ENCODE measurements at regions not wholly inside any gene's neighbourhood (a gene's known extent, or its start where the extent isn't known, plus 50 kb on each side); places are given as distances from the start of the nearest gene placed in this dataset.
"Not testable (repeated sequence)": the region's sequence is repeated elsewhere in the genome, so short reads cannot be mapped to it uniquely, and the experiment has no call there.

GRCh38 chr7:79980376-79980775, 154.3 kb upstream of the GNAI1 start:
- H3K27ac ChIP-seq, result no peak overlapping the region
- H3K27me3 ChIP-seq, result no peaks in the 10 kb centered on the region
- H3K36me3 ChIP-seq, result no peaks in the 10 kb centered on the region
- H3K4me3 ChIP-seq, result no peak overlapping the region
- no peaks in the 10 kb centered on the region for H3K9me3 ChIP-seq
- TF ChIP-seq, protein P1, sequence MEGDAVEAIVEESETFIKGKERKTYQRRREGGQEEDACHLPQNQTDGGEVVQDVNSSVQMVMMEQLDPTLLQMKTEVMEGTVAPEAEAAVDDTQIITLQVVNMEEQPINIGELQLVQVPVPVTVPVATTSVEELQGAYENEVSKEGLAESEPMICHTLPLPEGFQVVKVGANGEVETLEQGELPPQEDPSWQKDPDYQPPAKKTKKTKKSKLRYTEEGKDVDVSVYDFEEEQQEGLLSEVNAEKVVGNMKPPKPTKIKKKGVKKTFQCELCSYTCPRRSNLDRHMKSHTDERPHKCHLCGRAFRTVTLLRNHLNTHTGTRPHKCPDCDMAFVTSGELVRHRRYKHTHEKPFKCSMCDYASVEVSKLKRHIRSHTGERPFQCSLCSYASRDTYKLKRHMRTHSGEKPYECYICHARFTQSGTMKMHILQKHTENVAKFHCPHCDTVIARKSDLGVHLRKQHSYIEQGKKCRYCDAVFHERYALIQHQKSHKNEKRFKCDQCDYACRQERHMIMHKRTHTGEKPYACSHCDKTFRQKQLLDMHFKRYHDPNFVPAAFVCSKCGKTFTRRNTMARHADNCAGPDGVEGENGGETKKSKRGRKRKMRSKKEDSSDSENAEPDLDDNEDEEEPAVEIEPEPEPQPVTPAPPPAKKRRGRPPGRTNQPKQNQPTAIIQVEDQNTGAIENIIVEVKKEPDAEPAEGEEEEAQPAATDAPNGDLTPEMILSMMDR (IDR thresholded peaks at IDR 0.05), result no peak
- DNase-seq (ENCODE audit: low spot score in 2 of 2), result no peak
- H3K4me1 ChIP-seq, result no peaks in the 10 kb centered on the region
- intact Hi-C loops (cut with DNase I), result no loop called here

- intact Hi-C loops (cut with DNase I), result no loop called here
- no peaks in the 10 kb centered on the region for H3K27me3 ChIP-seq
- no peak overlapping the region for H3K27ac ChIP-seq
- TF ChIP-seq, protein P1 (IDR thresholded peaks at IDR 0.05), result no peak
- no peaks in the 10 kb centered on the region for H3K4me1 ChIP-seq
- H3K4me3 ChIP-seq, result no peak overlapping the region
- H3K36me3 ChIP-seq, result no peaks in the 10 kb centered on the region
- H3K9me3 ChIP-seq, result no peaks in the 10 kb centered on the region
- no peak for DNase-seq (ENCODE audit: low spot score in 2 of 2)
These were observed 155.2 kb upstream of the GNAI1 start for GRCh38 chr7:79979437-79979836.

GRCh38 chr7:79977481-79977880, 157.2 kb upstream of the GNAI1 start:
- DNase-seq (ENCODE audit: low spot score in 2 of 2), result no peak
- Histone ChIP-seq H3K27me3 (no peaks in the 10 kb centered on the region), H3K9me3 (no peaks in the 10 kb centered on the region), H3K27ac (no peak overlapping the region), H3K4me1 (no peaks in the 10 kb centered on the region), H3K36me3 (no peaks in the 10 kb centered on the region), H3K4me3 (no peak overlapping the region)
- intact Hi-C loops (cut with DNase I), result no loop called here
- TF ChIP-seq, protein P1 (IDR thresholded peaks at IDR 0.05), result no peak

GRCh38 chr7:79976711-79977020, 158.0 kb upstream of the GNAI1 start:
- H3K4me3 ChIP-seq; H3K27me3 ChIP-seq; H3K36me3 ChIP-seq; DNase-seq (ENCODE audit: low spot score in 2 of 2); H3K4me1 ChIP-seq; H3K27ac ChIP-seq; H3K9me3 ChIP-seq; intact Hi-C loops (cut with DNase I): not testable (repeated sequence)

- H3K27me3 ChIP-seq; H3K36me3 ChIP-seq; intact Hi-C loops (cut with DNase I); H3K9me3 ChIP-seq; H3K27ac ChIP-seq; DNase-seq (ENCODE audit: low spot score in 2 of 2); H3K4me1 ChIP-seq; H3K4me3 ChIP-seq: not testable (repeated sequence)
These were observed 158.5 kb upstream of the GNAI1 start for GRCh38 chr7:79975986-79976710.

DNA sequence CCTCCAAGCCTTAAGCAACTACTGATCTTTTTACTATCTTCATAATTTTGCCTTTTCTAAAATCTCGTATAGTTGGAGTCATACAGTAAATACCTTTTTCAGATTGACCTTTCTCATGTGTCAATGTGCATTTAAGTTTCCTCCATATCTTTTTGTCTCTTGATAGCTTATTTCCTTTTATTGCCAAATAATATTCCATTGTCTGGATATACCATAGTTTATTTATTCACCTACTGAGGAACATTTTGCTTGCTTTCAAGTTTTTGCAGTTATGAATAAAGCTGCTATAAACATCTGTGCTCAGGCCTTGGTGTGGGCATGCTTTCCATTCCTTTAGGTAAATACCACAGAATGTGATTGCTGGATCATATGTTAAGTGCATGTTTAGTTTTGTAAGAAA, 161.2 kb upstream of the GNAI1 start:
- intact Hi-C loops (cut with DNase I), result no loop called here
- Histone ChIP-seq H3K27ac (no peak overlapping the region), H3K4me1 (no peaks in the 10 kb centered on the region), H3K27me3 (no peaks in the 10 kb centered on the region), H3K9me3 (no peaks in the 10 kb centered on the region), H3K4me3 (no peak overlapping the region), H3K36me3 (no peaks in the 10 kb centered on the region)
- TF ChIP-seq, protein P1 (IDR thresholded peaks at IDR 0.05), result no peak
- no peak for DNase-seq (ENCODE audit: low spot score in 2 of 2)

DNA sequence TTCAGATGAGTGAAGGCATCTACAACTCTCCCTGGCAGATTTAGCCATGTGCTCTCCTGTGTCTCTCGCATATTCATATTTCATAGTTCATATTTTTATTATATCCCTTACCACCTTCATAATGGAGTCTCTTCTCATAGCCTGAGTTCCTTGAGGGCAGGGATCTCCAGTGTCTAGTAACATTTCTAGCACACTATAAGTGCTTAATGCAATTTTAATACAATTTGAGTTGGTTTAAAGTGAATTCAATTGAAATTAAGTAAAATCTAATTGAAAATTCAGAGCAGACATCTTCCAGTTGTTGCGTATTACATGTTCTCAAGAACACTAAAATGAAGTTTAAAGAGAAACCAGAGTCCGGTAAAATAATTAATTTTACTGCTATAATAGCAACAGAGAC, 163.6 kb upstream of the GNAI1 start:
- intact Hi-C loops (cut with DNase I), result no loop called here
- H3K4me1 ChIP-seq, result no peaks in the 10 kb centered on the region
- no peak for DNase-seq (ENCODE audit: low spot score in 2 of 2)

More for the DNA sequence above, 163.6 kb upstream of the GNAI1 start:
- Histone ChIP-seq H3K4me3 (no peak overlapping the region), H3K27ac (no peak overlapping the region), H3K36me3 (no peaks in the 10 kb centered on the region), H3K27me3 (no peaks in the 10 kb centered on the region), H3K9me3 (no peaks in the 10 kb centered on the region)
- TF ChIP-seq, protein P1 (IDR thresholded peaks at IDR 0.05), result no peak

Measured in ascending aorta (tissue), 2 donors.